ENCODE measurements at regions not wholly inside any gene's neighbourhood (a gene's known extent, or its start where the extent isn't known, plus 50 kb on each side); places are given as distances from the start of the nearest gene placed in this dataset.

DNA sequence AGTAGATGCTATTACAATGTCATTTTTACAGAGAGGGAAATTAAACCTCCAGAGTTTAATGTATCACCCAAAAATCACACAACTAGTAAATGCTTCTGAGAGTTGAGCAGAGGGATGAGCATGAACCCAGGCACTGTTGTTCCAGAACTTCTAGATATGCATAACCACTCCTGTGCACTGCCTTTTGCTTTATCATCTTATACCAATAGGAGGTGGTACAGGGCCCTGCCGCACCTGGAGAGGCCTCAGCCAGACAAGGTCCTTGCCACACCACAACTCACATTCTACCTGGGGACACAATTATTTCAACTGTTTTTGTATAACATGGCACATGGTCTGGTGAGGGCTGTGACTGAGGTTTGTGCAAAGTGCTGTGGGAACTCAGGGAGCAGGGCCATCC is 78.5 kb upstream of the NTRK3 start:
- Histone ChIP-seq H3K4me1 (ENCODE audit: control insufficient read depth, insufficient read depth, low read length) (no peaks in the 10 kb centered on the region), H3K9me3 (ENCODE audit: control insufficient read depth, low read length) (no peaks in the 10 kb centered on the region), H3K27ac (ENCODE audit: low read length) (no peak overlapping the region), H3K4me3 (ENCODE audit: low read length) (no peak overlapping the region), H3K27me3 (ENCODE audit: control insufficient read depth, insufficient read depth) (no peaks in the 10 kb centered on the region)
- ATAC-seq, result no peak
- intact Hi-C loops (cut with DNase I), result no loop called here
- no peak for DNase-seq
- 96% methylated on average over 1 of the region's 1 CpG for WGBS

DNA sequence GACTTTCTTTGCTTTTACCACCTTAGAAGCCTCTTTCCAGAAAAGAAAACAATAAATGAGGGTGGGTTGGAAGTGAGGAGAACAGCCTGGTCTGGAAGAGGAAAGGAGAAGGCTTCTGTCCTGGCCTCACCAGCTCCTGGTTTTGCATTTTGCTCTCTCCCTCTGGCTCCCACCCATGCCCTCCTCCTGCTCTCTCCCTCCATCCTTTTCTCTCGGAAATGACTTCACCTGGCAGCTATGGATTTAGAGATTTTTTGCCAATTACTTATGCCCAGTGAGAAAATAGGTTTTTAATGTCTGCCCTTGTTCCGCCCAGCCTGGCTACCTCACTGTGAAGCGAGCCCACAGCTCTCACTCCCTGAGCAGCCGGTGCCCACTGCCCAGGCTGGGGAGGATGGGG is 77.9 kb upstream of the NTRK3 start:
- no peaks in the 10 kb centered on the region for H3K9me3 ChIP-seq (ENCODE audit: control insufficient read depth, low read length)
- ATAC-seq (no peak), DNase-seq (no peak)
- H3K4me1 ChIP-seq (ENCODE audit: control insufficient read depth, insufficient read depth, low read length), result no peaks in the 10 kb centered on the region
- WGBS, result 44% methylated on average over 4 of the region's 4 CpGs
- H3K4me3 ChIP-seq (ENCODE audit: low read length), result no peak overlapping the region
- intact Hi-C loops (cut with DNase I), result no loop called here
- no peak overlapping the region for H3K27ac ChIP-seq (ENCODE audit: low read length)
- no peaks in the 10 kb centered on the region for H3K27me3 ChIP-seq (ENCODE audit: control insufficient read depth, insufficient read depth)

DNA sequence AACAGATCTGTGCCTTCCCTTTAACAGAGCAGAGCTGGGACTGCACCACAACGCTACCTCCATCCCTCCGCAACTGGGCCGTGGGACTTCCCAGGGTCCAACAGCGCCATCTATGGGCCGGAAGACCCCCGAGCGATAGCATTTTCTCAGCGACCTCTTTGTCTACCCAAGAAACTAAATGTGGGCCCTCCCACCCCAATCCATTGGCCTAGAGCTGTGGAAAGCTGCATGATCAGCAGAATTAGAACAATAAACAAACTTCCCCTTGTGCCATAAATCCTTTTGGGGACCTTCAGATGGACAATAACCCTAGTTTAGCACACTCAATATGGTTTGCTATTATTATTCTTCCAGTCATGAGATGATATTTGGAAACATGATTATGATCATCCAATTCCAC is 74.8 kb upstream of the NTRK3 start:
- Histone ChIP-seq H3K27ac (ENCODE audit: low read length) (no peak overlapping the region), H3K27me3 (ENCODE audit: control insufficient read depth, insufficient read depth) (no peaks in the 10 kb centered on the region), H3K4me1 (ENCODE audit: control insufficient read depth, insufficient read depth, low read length) (no peaks in the 10 kb centered on the region), H3K4me3 (ENCODE audit: low read length) (no peak overlapping the region), H3K9me3 (ENCODE audit: control insufficient read depth, low read length) (no peaks in the 10 kb centered on the region)
- DNase-seq (peak in 2 of 3 donors; percentile 29 to 46), ATAC-seq (no peak)
- intact Hi-C loops (cut with DNase I), result no loop called here
- WGBS, result 10% methylated on average over 8 of the region's 8 CpGs

GRCh38 chr15:88326924-88327323 is 70.4 kb upstream of the NTRK3 start:
- no peaks in the 10 kb centered on the region for H3K4me1 ChIP-seq (ENCODE audit: control insufficient read depth, insufficient read depth, low read length)
- H3K9me3 ChIP-seq (ENCODE audit: control insufficient read depth, low read length), result no peaks in the 10 kb centered on the region
- intact Hi-C loops (cut with DNase I), result no loop called here
- no peaks in the 10 kb centered on the region for H3K27me3 ChIP-seq (ENCODE audit: control insufficient read depth, insufficient read depth)
- no peak for DNase-seq
- no peak for ATAC-seq
- H3K27ac ChIP-seq (ENCODE audit: low read length), result no peak overlapping the region
- WGBS, result 88% methylated on average over 3 of the region's 3 CpGs
- no peak overlapping the region for H3K4me3 ChIP-seq (ENCODE audit: low read length)

DNA sequence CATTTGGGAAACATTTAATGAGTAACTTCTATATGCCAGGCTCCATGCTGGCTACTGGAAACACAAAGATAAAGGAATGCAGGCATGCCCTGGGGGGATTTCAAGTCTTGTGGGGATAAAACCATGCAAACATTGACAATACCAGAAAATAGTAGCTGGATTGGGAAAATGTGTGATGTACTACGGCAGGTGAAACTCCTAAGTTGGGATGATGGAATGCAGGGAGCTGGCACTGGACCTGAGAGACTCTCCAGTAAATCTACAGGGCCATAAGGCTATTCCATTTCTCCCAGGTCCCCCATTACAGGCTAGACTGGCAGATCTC is 68.2 kb upstream of the NTRK3 start:
- DNase-seq, result no peak
- intact Hi-C loops (cut with DNase I), result no loop called here
- 79% methylated on average over 1 of the region's 1 CpG for WGBS
- no peaks in the 10 kb centered on the region for H3K4me1 ChIP-seq (ENCODE audit: control insufficient read depth, insufficient read depth, low read length)
- no peaks in the 10 kb centered on the region for H3K27me3 ChIP-seq (ENCODE audit: control insufficient read depth, insufficient read depth)
- H3K4me3 ChIP-seq (ENCODE audit: low read length), result no peak overlapping the region
- ATAC-seq, result no peak
- H3K27ac ChIP-seq (ENCODE audit: low read length), result no peak overlapping the region
- no peaks in the 10 kb centered on the region for H3K9me3 ChIP-seq (ENCODE audit: control insufficient read depth, low read length)

DNA sequence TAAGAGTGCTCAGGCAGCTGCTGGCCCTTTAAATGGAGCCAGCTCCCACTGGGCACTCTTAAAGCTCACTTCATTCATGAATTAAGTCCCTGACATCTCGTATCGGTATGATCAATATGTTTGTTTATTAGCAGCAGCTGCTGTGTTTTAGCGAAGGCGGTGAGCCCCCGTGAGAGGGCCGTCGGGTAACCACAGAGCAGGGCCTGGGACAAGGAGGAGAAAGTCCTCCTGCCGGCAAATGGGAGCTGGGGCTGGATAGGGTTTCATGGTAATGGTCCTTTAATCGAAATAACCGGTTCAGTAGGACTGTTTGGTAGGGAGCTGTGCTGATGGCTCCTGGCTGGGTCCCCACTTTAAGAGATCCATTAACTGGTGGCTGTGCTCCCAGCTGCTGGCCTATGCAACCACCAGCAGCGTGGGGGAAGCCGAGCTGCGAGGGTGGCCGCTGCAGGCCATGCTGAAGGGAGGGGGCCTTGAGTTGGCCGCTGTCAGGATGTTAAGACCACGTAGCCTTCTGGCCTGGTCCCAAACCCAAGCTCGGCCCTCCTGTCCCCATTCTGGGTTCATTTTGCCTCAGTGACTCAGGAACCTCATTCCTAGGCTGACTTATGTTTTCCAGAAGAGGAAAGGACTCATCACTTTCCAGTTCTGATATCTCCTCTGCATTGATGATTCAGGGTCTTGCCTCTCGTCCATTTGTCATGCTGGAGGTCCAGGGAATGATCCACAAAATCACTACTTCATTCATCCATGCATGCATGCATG is 67.6 kb upstream of the NTRK3 start:
- DNase-seq (no peak), ATAC-seq (no peak)
- 71% methylated on average over 18 of the region's 18 CpGs for WGBS
- Histone ChIP-seq H3K4me3 (ENCODE audit: low read length) (no peak overlapping the region), H3K27ac (ENCODE audit: low read length) (no peak overlapping the region), H3K4me1 (ENCODE audit: control insufficient read depth, insufficient read depth, low read length) (no peaks in the 10 kb centered on the region), H3K9me3 (ENCODE audit: control insufficient read depth, low read length) (no peaks in the 10 kb centered on the region), H3K27me3 (ENCODE audit: control insufficient read depth, insufficient read depth) (no peaks in the 10 kb centered on the region)
- intact Hi-C loops (cut with DNase I), result no loop called here

- DNase-seq (no peak), ATAC-seq (no peak)
- intact Hi-C loops (cut with DNase I), result no loop called here
- H3K27ac ChIP-seq (ENCODE audit: low read length), result no peak overlapping the region
- no peaks in the 10 kb centered on the region for H3K4me1 ChIP-seq (ENCODE audit: control insufficient read depth, insufficient read depth, low read length)
- WGBS, result 60% methylated on average over 8 of the region's 8 CpGs
- H3K4me3 ChIP-seq (ENCODE audit: low read length), result no peak overlapping the region
- H3K9me3 ChIP-seq (ENCODE audit: control insufficient read depth, low read length), result no peaks in the 10 kb centered on the region
- no peaks in the 10 kb centered on the region for H3K27me3 ChIP-seq (ENCODE audit: control insufficient read depth, insufficient read depth)
These were observed 66.9 kb upstream of the NTRK3 start for GRCh38 chr15:88323468-88323867.

DNA sequence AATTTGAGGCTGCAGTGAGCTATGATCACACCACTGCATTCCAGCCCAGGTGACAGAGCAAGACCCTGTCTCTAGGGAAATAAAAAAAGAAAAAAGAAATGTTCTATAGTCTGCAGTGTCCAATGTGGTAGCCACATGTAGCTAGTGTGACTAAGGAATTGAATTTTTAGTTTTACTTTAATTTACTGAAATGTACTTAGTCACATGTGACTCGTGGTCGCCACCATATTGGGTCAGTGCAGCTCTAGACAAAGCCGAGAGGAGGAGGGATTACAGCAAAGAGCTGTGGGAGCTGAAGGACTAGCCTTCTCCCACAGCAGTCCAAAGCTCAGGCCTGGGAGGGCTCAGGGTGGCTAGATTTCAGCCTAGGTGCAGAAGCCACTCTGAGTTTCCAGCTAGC is 65.9 kb upstream of the NTRK3 start:
- no peak for DNase-seq

DNA sequence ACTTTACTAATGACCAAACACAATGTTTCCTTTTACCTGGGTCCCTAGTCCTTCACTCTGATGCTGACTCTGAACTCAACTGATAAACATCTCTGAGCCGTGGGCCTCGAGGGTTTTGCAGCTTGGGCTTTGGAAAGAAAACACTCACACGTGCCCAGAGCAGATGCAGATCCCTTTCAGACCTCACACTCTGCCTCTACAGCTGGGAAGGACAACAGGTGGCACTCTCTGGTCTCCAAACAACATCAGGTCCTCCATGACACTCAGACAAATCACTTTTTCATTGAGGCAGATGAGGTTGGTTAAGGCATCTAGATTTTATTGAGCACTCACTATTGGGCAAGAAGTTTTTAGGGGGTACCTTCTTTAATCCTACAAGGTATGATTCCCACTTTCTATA is 64.7 kb upstream of the NTRK3 start:
- DNase-seq, result no peak
- intact Hi-C loops (cut with DNase I), result no loop called here

More for the DNA sequence above, 65.9 kb upstream of the NTRK3 start:
- H3K9me3 ChIP-seq (ENCODE audit: control insufficient read depth, low read length), result no peaks in the 10 kb centered on the region
- H3K4me1 ChIP-seq (ENCODE audit: control insufficient read depth, insufficient read depth, low read length), result no peaks in the 10 kb centered on the region
- no peak overlapping the region for H3K27ac ChIP-seq (ENCODE audit: low read length)
- H3K27me3 ChIP-seq (ENCODE audit: control insufficient read depth, insufficient read depth), result no peaks in the 10 kb centered on the region
- intact Hi-C loops (cut with DNase I), result no loop called here
- no peak for ATAC-seq
- no peak overlapping the region for H3K4me3 ChIP-seq (ENCODE audit: low read length)
- WGBS, result 85% methylated on average over 3 of the region's 3 CpGs

GRCh38 chr15:88316586-88316985 is 60.0 kb upstream of the NTRK3 start:
- no peaks in the 10 kb centered on the region for H3K27me3 ChIP-seq (ENCODE audit: control insufficient read depth, insufficient read depth)
- DNase-seq (no peak), ATAC-seq (no peak)
- intact Hi-C loops (cut with DNase I), result no loop called here
- no peaks in the 10 kb centered on the region for H3K4me1 ChIP-seq (ENCODE audit: control insufficient read depth, insufficient read depth, low read length)
- no peaks in the 10 kb centered on the region for H3K9me3 ChIP-seq (ENCODE audit: control insufficient read depth, low read length)
- H3K4me3 ChIP-seq (ENCODE audit: low read length), result no peak overlapping the region
- H3K27ac ChIP-seq (ENCODE audit: low read length), result no peak overlapping the region
- WGBS, result 86% methylated on average over 3 of the region's 3 CpGs

More for the DNA sequence above, 64.7 kb upstream of the NTRK3 start:
- ATAC-seq, result no peak
- H3K9me3 ChIP-seq (ENCODE audit: control insufficient read depth, low read length), result no peaks in the 10 kb centered on the region
- H3K4me3 ChIP-seq (ENCODE audit: low read length), result no peak overlapping the region
- no peaks in the 10 kb centered on the region for H3K27me3 ChIP-seq (ENCODE audit: control insufficient read depth, insufficient read depth)
- WGBS, result 18% methylated on average over 3 of the region's 3 CpGs
- H3K27ac ChIP-seq (ENCODE audit: low read length), result no peak overlapping the region
- H3K4me1 ChIP-seq (ENCODE audit: control insufficient read depth, insufficient read depth, low read length), result no peaks in the 10 kb centered on the region

DNA sequence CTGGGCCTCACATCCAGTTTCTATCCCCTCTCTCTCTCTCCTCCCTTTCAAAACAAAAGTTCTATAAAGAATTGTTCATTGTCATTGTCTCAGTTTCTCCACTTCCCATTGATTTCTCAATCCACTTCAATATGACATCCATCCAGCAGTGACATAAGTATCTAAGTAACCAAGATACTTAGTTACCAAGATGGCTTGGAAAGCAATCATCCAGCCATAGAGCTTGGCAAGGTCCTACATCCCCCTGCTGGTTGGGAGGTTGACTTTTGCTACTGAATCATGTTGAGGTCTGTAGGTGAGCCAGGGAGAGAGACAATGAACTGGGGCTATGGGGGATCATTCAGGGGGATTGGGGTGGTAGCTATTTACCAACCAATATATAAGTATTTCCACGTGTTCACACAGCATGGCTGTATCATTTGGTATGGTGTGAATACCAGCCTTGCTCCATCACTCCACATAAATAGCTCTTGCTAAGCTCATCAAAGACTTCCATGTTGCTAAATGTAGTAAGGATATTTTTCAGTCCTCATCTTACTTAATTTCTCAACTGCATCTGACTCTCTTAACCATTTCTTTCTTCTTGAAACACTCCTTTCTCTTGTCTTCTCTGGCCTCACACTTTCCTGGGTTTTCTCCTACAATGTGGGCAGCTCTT is 58.8 kb upstream of the NTRK3 start:
- 44% methylated on average over 1 of the region's 1 CpG for WGBS
- no peaks in the 10 kb centered on the region for H3K27me3 ChIP-seq (ENCODE audit: control insufficient read depth, insufficient read depth)
- no peaks in the 10 kb centered on the region for H3K9me3 ChIP-seq (ENCODE audit: control insufficient read depth, low read length)
- intact Hi-C loops (cut with DNase I), result no loop called here
- H3K4me3 ChIP-seq (ENCODE audit: low read length), result no peak overlapping the region
- no peak for DNase-seq
- no peaks in the 10 kb centered on the region for H3K4me1 ChIP-seq (ENCODE audit: control insufficient read depth, insufficient read depth, low read length)
- H3K27ac ChIP-seq (ENCODE audit: low read length), result no peak overlapping the region
- no peak for ATAC-seq
